GM12891 (cell line): ENCODE measurements at regions not wholly inside any gene's neighbourhood (a gene's known extent, or its start where the extent isn't known, plus 50 kb on each side); places are given as distances from the start of the nearest gene placed in this dataset.

Experiments
- POLR2A ChIP-seq: IDR thresholded peaks from 2 replicates; pipeline ENCODE4 v1.6.1; 2011; ENCODE audit warnings: low read depth, low read length, control low read depth
- POLR2AphosphoS5 ChIP-seq: IDR thresholded peaks from 2 replicates; pipeline ENCODE4 v1.6.1; 2011; ENCODE audit warnings: low read depth, low read length, control low read depth
- SPI1 ChIP-seq: IDR thresholded peaks from 2 replicates; pipeline ENCODE4 v1.6.1; 2011; ENCODE audit warnings: low read depth, low read length, control low read depth
- TAF1 ChIP-seq: IDR thresholded peaks from 2 replicates; pipeline ENCODE4 v1.6.1; 2011; ENCODE audit warnings: low read depth, low read length, control low read depth

DNA sequence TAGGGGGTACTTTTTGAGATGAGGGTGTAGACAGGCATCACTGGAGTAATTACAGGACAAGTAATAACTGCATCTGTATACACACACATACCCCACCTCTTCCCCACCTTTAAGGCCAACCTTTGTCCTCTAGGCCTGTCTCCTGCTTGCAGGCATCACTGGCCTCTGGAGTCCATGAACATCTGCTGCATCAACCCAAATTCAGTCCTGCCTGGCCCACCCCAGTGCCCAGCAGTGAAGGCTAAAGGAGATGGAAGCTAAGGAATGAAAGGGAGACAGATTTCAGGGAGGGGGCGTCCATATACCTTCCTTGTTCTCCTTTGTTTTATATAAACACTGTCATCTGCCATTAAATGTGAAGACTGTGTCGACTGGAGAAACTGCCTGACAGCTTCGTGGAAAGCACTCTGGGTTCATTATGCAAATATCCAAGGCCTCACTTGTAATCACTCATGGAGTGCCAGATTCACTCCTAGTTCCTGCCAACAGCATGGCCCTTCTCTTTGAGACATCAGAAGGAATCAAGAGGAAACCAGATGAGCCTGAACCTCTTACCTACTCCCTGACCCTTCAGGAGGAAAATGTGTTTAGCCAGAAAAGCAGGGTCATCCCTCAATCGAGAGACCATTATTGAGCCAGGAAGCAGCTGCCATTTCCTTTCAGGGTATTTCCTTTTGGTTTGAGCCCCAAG, 64.4 kb downstream of the SERPINA3 start:
- TF ChIP-seq POLR2A (no peak), POLR2AphosphoS5 (no peak), TAF1 (no peak), SPI1 (no peak)
